Astrocyte (in vitro differentiated cells and primary cell): ENCODE measurements at regions not wholly inside any gene's neighbourhood (a gene's known extent, or its start where the extent isn't known, plus 50 kb on each side); places are given as distances from the start of the nearest gene placed in this dataset.

Source experiments
- DNase-seq: peaks from one replicate; pipeline ENCODE4 v3.0.0-alpha.2; 2010; ENCODE audit warnings: low read depth
- FAIRE-seq: peaks from 2 replicates; lab custom pipeline; 2011; peaks lifted over from hg19 to GRCh38; lab: Jason Lieb, UNC
- H2AFZ ChIP-seq: 2 replicates; pipeline ENCODE4 v1.6.0; 2012; ENCODE audit warnings: low read depth, low read length, inconsistent platforms
- H3K27ac ChIP-seq: 2 replicates; pipeline ENCODE4 v1.5.1; 2011; ENCODE audit warnings: low read depth, low read length, inconsistent platforms
- H3K27me3 ChIP-seq: 2 replicates; pipeline ENCODE4 v1.6.0; 2011; ENCODE audit warnings: low read length, inconsistent platforms; ENCODE audit not compliant: insufficient read depth
- H3K36me3 ChIP-seq: 2 replicates; pipeline ENCODE4 v1.5.1; 2011; ENCODE audit warnings: low read length, inconsistent platforms; ENCODE audit not compliant: insufficient read depth
- H3K4me1 ChIP-seq: 2 replicates; pipeline ENCODE4 v1.5.1; 2011; ENCODE audit warnings: low read length, inconsistent platforms; ENCODE audit not compliant: insufficient read depth
- H3K4me2 ChIP-seq: 2 replicates; pipeline ENCODE4 v1.6.0; 2012; ENCODE audit warnings: low read length, inconsistent platforms
- H3K4me3 ChIP-seq: 2 replicates; pipeline ENCODE4 v1.5.1; 2011; ENCODE audit warnings: low read depth, mild to moderate bottlenecking, low read length, inconsistent platforms; ENCODE audit not compliant: insufficient read depth
- H3K79me2 ChIP-seq: 2 replicates; pipeline ENCODE4 v1.6.0; 2012; ENCODE audit warnings: mild to moderate bottlenecking, low read length, inconsistent platforms; ENCODE audit not compliant: insufficient read depth
- H3K9ac ChIP-seq: 2 replicates; pipeline ENCODE4 v1.6.0; 2012; ENCODE audit warnings: mild to moderate bottlenecking, low read length, inconsistent platforms
- H3K9me3 ChIP-seq: 2 replicates; pipeline ENCODE4 v1.5.1; 2012; ENCODE audit warnings: low read depth, mild to moderate bottlenecking, low read length, inconsistent platforms; ENCODE audit not compliant: insufficient read depth
- H4K20me1 ChIP-seq: 2 replicates; pipeline ENCODE4 v1.6.0; 2012; ENCODE audit warnings: low read length, inconsistent platforms; ENCODE audit not compliant: insufficient read depth
- H3K27ac Mint-ChIP-seq: one replicate; pipeline ENCODE4 v1.8.0; 2021; ENCODE audit warnings: mild to moderate bottlenecking, mixed read lengths; ENCODE audit not compliant: unreplicated experiment
- H3K27me3 Mint-ChIP-seq: one replicate; pipeline ENCODE4 v1.8.0; 2021; ENCODE audit warnings: low read depth, mixed read lengths; ENCODE audit not compliant: unreplicated experiment
- H3K36me3 Mint-ChIP-seq: one replicate; pipeline ENCODE4 v1.8.0; 2021; ENCODE audit warnings: low read depth, mixed read lengths; ENCODE audit not compliant: unreplicated experiment
- H3K4me1 Mint-ChIP-seq: one replicate; pipeline ENCODE4 v1.8.0; 2021; ENCODE audit warnings: low read depth, mixed read lengths; ENCODE audit not compliant: unreplicated experiment
- H3K4me3 Mint-ChIP-seq: one replicate; pipeline ENCODE4 v1.8.0; 2021; ENCODE audit warnings: mild to moderate bottlenecking, moderate library complexity, mixed read lengths; ENCODE audit not compliant: unreplicated experiment
- H3K9me3 Mint-ChIP-seq: one replicate; pipeline ENCODE4 v1.8.0; 2021; ENCODE audit warnings: mild to moderate bottlenecking, mixed read lengths; ENCODE audit not compliant: unreplicated experiment
- EZH2 ChIP-seq: IDR thresholded peaks from 2 replicates; pipeline ENCODE4 v1.6.1; 2012; ENCODE audit warnings: mild to moderate bottlenecking, low read length, inconsistent platforms; ENCODE audit not compliant: insufficient read depth
- TF ChIP-seq, protein P1 (sequence below): IDR thresholded peaks from 2 replicates; pipeline ENCODE4 v1.5.1; 2011; ENCODE audit warnings: low read depth, mild to moderate bottlenecking, inconsistent platforms, low read length, moderate library complexity; ENCODE audit not compliant: insufficient read depth

DNA sequence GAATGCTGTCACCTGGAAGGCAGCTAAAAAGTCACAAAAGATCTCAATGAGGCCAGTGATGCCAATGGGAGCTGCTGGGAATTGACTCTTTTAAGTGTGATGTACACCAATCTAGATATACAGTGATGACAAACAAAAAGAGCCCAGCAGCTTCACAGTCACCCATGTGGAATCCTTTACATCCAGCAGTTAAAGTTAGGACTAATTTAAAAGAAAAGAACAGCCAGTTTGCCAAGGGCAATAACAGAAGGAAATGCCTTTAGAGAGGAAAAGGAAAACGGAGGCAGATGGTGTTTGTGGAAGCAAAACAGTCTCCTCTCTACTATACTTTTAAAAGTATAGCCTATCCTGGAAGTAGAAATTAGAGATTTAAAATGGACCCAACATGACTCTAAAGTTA lies 873.5 kb downstream of the EPHA7 start:
- H3K9me3 Mint-ChIP-seq = peaks cover 5% of the 10 kb centered on the region
- H3K4me3 Mint-ChIP-seq = no peak overlapping the region
- Histone ChIP-seq H4K20me1 (no peaks in the 10 kb centered on the region), H3K27ac (no peak overlapping the region), H3K79me2 (no peaks in the 10 kb centered on the region), H3K4me3 (no peak overlapping the region), H2AFZ (no peak overlapping the region), H3K9ac (no peak overlapping the region), H3K27me3 (no peaks in the 10 kb centered on the region), H3K9me3 (no peaks in the 10 kb centered on the region), H3K4me2 (no peak overlapping the region), H3K36me3 (no peaks in the 10 kb centered on the region), H3K4me1 (no peaks in the 10 kb centered on the region)
- no peaks in the 10 kb centered on the region for H3K36me3 Mint-ChIP-seq
- H3K27ac Mint-ChIP-seq = no peak overlapping the region
- no peaks in the 10 kb centered on the region for H3K27me3 Mint-ChIP-seq
- no peak for FAIRE-seq
- TF ChIP-seq, protein P1, sequence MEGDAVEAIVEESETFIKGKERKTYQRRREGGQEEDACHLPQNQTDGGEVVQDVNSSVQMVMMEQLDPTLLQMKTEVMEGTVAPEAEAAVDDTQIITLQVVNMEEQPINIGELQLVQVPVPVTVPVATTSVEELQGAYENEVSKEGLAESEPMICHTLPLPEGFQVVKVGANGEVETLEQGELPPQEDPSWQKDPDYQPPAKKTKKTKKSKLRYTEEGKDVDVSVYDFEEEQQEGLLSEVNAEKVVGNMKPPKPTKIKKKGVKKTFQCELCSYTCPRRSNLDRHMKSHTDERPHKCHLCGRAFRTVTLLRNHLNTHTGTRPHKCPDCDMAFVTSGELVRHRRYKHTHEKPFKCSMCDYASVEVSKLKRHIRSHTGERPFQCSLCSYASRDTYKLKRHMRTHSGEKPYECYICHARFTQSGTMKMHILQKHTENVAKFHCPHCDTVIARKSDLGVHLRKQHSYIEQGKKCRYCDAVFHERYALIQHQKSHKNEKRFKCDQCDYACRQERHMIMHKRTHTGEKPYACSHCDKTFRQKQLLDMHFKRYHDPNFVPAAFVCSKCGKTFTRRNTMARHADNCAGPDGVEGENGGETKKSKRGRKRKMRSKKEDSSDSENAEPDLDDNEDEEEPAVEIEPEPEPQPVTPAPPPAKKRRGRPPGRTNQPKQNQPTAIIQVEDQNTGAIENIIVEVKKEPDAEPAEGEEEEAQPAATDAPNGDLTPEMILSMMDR = no peak
- TF ChIP-seq EZH2 = no peak
- H3K4me1 Mint-ChIP-seq = peaks cover 13% of the 10 kb centered on the region
- DNase-seq = no peak

DNA sequence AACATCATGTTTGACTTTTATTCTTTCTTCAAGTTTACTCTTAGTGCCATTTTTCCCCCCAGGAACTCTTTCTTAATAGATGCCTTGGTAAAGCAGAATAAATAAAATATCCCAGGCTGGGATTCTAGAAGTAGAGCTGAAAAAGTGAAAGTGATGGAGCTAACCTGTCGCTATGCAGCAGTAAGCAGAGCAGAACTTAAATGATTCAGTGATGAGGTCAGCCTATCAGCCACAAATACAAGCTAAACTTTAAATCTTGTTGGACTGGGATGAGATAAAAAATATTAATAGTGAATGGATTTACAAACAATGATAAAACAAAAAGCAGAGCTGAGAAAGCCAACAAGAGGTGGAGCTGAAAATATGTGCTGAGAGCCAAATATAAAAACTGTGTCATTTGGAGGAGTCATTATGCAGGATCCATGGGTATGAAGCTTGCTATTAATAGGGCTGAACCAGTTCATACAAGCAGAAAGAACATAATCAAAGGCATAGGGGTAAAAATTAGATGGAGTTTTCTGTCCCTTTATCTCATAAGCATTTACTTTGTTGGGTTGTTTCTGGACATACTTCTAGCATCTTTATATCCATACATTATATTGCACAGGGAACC lies 877.8 kb downstream of the EPHA7 start:
- no peaks in the 10 kb centered on the region for H3K36me3 Mint-ChIP-seq
- no peak for FAIRE-seq
- Histone ChIP-seq H3K9me3 (no peaks in the 10 kb centered on the region), H4K20me1 (no peaks in the 10 kb centered on the region), H3K27me3 (no peaks in the 10 kb centered on the region), H3K4me2 (peak overlapping the region; percentile 25), H3K4me1 (no peaks in the 10 kb centered on the region), H3K9ac (no peak overlapping the region), H3K4me3 (no peak overlapping the region), H3K36me3 (no peaks in the 10 kb centered on the region), H3K79me2 (no peaks in the 10 kb centered on the region), H3K27ac (no peak overlapping the region), H2AFZ (no peak overlapping the region)
- peak; percentile 21 for DNase-seq
- H3K4me1 Mint-ChIP-seq = peaks cover 31% of the 10 kb centered on the region
- no peak for TF ChIP-seq EZH2
- TF ChIP-seq, protein P1 = no peak
- H3K9me3 Mint-ChIP-seq = peaks cover 2% of the 10 kb centered on the region
- H3K27ac Mint-ChIP-seq = peak overlapping the region; percentile 67
- H3K27me3 Mint-ChIP-seq = no peaks in the 10 kb centered on the region
- H3K4me3 Mint-ChIP-seq = no peak overlapping the region

DNA sequence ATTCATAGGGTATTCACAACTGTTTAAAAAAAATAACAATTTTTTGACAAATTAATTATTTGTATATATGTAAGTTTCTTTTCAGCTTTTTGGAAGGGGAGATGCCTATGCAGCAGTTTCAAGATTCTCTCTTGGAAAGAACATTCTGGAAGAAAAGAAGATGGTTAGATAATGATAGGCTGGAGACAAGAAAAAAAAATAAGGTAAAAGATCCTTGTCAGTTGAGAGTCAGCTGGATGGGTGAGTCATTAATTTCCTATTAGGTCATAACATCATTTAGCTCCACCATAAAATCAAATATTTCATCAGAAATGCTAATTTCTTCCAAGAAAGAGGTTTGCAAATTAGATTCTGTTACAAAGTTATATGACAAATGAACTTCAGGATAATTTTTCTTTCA lies 880.4 kb downstream of the EPHA7 start:
- no peaks in the 10 kb centered on the region for H3K79me2 ChIP-seq
- H4K20me1 ChIP-seq = no peaks in the 10 kb centered on the region
- H2AFZ ChIP-seq = no peak overlapping the region
- Mint-ChIP-seq H3K27ac (peak overlapping the region; percentile 84), H3K4me3 (no peak overlapping the region), H3K9me3 (no peaks in the 10 kb centered on the region), H3K27me3 (no peaks in the 10 kb centered on the region), H3K4me1 (peaks cover 25% of the 10 kb centered on the region), H3K36me3 (no peaks in the 10 kb centered on the region)
- H3K9ac ChIP-seq = no peak overlapping the region
- H3K36me3 ChIP-seq = no peaks in the 10 kb centered on the region
- H3K9me3 ChIP-seq = no peaks in the 10 kb centered on the region
- no peaks in the 10 kb centered on the region for H3K27me3 ChIP-seq
- DNase-seq (no peak), FAIRE-seq (no peak)
- H3K4me1 ChIP-seq = no peaks in the 10 kb centered on the region
- peak overlapping the region; percentile 36 for H3K27ac ChIP-seq
- H3K4me3 ChIP-seq = no peak overlapping the region
- no peak for TF ChIP-seq EZH2
- TF ChIP-seq, protein P1 = no peak
- no peak overlapping the region for H3K4me2 ChIP-seq
